Uterus (tissue), 3 donors: ENCODE measurements at regions not wholly inside any gene's neighbourhood (a gene's known extent, or its start where the extent isn't known, plus 50 kb on each side); places are given as distances from the start of the nearest gene placed in this dataset.

Source experiments
- DNase-seq, 2 donors: peaks; one replicate each; pipeline ENCODE4 v3.0.0-alpha.2; 2019 to 2020
- H3K27ac ChIP-seq, 2 donors: fragments of 200-600 bp; sonication (generic); 1 replicate in 1 of 2; 2 replicates in 1 of 2; pipeline ENCODE4 v1.5.1; 2016 to 2018
- H3K27me3 ChIP-seq, 2 donors: fragments of 200-600 bp; sonication (generic); one replicate each; pipeline ENCODE4 v1.5.1; 2018 to 2019; ENCODE audit warnings: control low read depth in 1 of 2
- H3K36me3 ChIP-seq, 2 donors: fragments of 200-600 bp; sonication (generic); one replicate each; pipeline ENCODE4 v1.5.1; 2019; ENCODE audit warnings: control low read depth in 1 of 2
- H3K4me1 ChIP-seq, 2 donors: fragments of 200-600 bp; sonication (generic); one replicate each; pipeline ENCODE4 v1.5.1; 2018 to 2019; ENCODE audit warnings: control low read depth in 1 of 2
- H3K4me3 ChIP-seq, 2 donors: fragments of 200-600 bp; sonication (generic); 1 replicate in 1 of 2; 2 replicates in 1 of 2; pipeline ENCODE4 v1.5.1; 2018 to 2019; ENCODE audit warnings: mild to moderate bottlenecking in 1 of 2
- H3K9me3 ChIP-seq, 2 donors: fragments of 200-600 bp; sonication (generic); one replicate each; pipeline ENCODE4 v1.5.1; 2019; ENCODE audit warnings: control low read depth in 1 of 2
- POLR2A ChIP-seq, 2 donors: fragments of 450-650 bp; IDR thresholded peaks; one replicate each; pipeline ENCODE4 v1.6.1; 2016; ENCODE audit warnings: antibody characterized with exemption in 2 of 2, mild to moderate bottlenecking in 1 of 2, moderate library complexity in 1 of 2
- intact Hi-C: fragments of 100-400 bp; cut with DNase I; formaldehyde crosslinking; loops from one replicate; pipeline ENCODE4 v1.15.1; 2023; ENCODE audit warnings: low total_unique reads
- TF ChIP-seq, protein P1 (sequence below), 4 experiments: fragments of 200-600 bp in 2 of 4; fragments of 450-650 bp in 2 of 4; sonication (generic) in 2 of 4; IDR thresholded peaks; one replicate each; pipeline ENCODE4 v1.5.1; 2016 to 2019; ENCODE audit warnings: antibody characterized with exemption in 4 of 4, mild to moderate bottlenecking in 2 of 4, moderate library complexity in 1 of 4
- donor health status: DM: yes; HTN: yes; CAD: no.

DNA sequence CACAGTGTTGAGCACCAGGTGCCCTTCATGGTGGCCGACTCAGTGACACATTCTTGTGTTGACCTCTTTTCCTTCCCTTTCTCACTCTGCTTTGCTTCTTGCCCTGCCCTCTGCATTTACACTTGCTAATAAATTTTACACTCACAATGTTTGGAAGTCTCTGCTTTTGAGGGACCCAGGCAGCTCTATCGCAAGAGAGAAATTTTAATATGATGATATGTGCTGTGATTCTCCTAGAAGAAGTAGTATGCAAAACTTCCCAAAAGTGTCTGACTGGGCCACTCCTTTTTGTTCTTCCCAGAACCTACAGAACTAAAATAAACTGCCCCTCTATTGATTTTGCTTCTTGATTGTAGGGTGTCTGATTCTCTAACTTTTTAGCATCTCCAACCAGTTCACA lies 135.0 kb downstream of the IRS1 start:
- no peaks in the 10 kb centered on the region for H3K9me3 ChIP-seq
- H3K4me3 ChIP-seq, result no peak overlapping the region
- no peaks in the 10 kb centered on the region for H3K27me3 ChIP-seq
- no peaks in the 10 kb centered on the region for H3K36me3 ChIP-seq
- H3K4me1 ChIP-seq, result no peaks in the 10 kb centered on the region
- intact Hi-C loops, result no loop called here
- DNase-seq, result no peak
- TF ChIP-seq, protein P1, sequence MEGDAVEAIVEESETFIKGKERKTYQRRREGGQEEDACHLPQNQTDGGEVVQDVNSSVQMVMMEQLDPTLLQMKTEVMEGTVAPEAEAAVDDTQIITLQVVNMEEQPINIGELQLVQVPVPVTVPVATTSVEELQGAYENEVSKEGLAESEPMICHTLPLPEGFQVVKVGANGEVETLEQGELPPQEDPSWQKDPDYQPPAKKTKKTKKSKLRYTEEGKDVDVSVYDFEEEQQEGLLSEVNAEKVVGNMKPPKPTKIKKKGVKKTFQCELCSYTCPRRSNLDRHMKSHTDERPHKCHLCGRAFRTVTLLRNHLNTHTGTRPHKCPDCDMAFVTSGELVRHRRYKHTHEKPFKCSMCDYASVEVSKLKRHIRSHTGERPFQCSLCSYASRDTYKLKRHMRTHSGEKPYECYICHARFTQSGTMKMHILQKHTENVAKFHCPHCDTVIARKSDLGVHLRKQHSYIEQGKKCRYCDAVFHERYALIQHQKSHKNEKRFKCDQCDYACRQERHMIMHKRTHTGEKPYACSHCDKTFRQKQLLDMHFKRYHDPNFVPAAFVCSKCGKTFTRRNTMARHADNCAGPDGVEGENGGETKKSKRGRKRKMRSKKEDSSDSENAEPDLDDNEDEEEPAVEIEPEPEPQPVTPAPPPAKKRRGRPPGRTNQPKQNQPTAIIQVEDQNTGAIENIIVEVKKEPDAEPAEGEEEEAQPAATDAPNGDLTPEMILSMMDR (IDR thresholded peaks at IDR 0.05), result no peak
- TF ChIP-seq POLR2A (IDR thresholded peaks at IDR 0.05), result no peak
- peak overlapping the region in 1 of 2 donors; percentile 43 for H3K27ac ChIP-seq

DNA sequence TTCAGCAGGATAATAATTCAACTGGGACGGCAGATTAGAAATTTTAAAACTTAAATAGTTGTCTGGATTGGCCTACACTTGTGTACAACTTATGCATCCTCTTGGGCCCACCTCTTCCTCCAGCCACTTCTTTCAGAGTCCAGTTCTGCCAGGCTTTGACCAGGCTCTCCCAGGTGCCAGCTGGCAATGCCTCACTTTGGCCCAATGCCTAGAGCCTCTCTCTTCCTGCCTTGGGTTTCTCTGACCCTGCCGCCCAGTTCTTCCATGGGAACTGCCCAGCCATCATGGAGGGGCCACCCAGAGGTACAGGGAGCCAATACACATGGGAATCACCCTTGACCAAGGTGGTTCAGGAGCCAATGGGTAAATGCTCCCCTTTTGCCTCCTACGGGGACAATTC lies 135.5 kb downstream of the IRS1 start:
- Histone ChIP-seq H3K27me3 (no peaks in the 10 kb centered on the region), H3K4me3 (no peak overlapping the region), H3K27ac (peak overlapping the region in 1 of 2 donors; percentile 43), H3K36me3 (no peaks in the 10 kb centered on the region), H3K9me3 (no peaks in the 10 kb centered on the region), H3K4me1 (no peaks in the 10 kb centered on the region)
- intact Hi-C loops, result no loop called here
- TF ChIP-seq, protein P1 (IDR thresholded peaks at IDR 0.05), result no peak
- no peak for TF ChIP-seq POLR2A (IDR thresholded peaks at IDR 0.05)
- no peak for DNase-seq

DNA sequence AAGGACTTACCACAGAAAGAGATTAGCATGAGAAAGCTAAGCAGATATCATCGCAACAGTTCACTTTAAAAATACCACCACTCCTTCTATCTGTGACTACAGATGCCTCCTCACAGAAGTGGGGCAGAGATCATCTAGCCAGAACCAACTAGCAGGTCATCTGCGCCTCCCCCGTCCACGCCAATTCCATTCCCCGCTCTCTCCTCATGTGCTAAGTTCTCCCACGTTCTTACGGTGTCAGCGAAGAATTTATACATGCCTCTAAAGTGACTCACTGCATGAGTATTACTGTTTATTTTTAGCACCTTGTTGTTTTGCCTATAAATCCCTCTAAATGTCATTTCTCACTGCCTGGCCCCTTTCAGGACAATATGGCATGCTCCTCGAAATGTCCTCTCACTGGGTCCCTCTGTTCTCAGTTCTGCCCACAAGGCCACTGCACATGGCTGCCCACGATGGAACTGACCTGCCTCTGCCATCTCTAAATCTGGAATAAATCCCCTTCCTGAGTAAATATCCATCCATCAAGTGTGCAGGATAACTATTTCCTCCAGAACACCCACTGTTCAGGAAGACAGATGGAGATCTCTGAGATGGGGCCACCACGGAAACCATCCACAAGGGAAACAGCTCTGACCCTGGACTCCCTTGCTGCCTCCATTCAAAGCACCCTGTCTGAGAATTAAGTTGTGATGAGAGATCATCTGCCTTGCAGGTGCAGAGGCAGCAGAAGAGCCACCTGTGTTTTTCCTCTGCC lies 137.7 kb downstream of the IRS1 start:
- TF ChIP-seq POLR2A (IDR thresholded peaks at IDR 0.05), result no peak
- TF ChIP-seq, protein P1 (IDR thresholded peaks at IDR 0.05), result no peak
- intact Hi-C loops, result no loop called here
- Histone ChIP-seq H3K27ac (peak overlapping the region; percentile 83 to 93), H3K36me3 (no peaks in the 10 kb centered on the region), H3K4me3 (no peak overlapping the region), H3K9me3 (no peaks in the 10 kb centered on the region), H3K4me1 (no peaks in the 10 kb centered on the region), H3K27me3 (no peaks in the 10 kb centered on the region)
- DNase-seq, result peak; percentile 78 to 87

DNA sequence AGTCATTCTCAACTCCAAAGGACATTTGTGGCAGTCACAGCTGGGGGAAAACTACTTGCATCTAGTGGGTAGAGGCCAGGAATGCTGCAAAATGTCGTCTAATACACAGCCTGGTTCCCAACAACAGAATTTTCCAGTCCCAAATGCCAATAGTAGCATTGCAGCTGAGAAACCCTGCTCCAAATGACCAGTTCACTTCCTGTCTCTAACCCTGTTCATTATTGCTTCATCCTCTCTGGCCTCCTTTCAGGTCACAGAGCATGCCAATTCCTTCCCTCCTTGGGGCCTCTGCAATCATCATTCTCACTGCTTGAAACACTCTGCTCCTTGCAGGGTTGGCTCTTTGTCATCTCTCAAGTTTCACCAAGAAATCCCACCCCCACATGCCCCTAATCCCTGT lies 139.1 kb downstream of the IRS1 start:
- intact Hi-C loops, result no loop called here
- peak; percentile 86 to 88 for DNase-seq
- H3K4me3 ChIP-seq, result no peak overlapping the region
- TF ChIP-seq, protein P1 (IDR thresholded peaks at IDR 0.05), result no peak
- TF ChIP-seq POLR2A (IDR thresholded peaks at IDR 0.05), result no peak
- H3K36me3 ChIP-seq, result no peaks in the 10 kb centered on the region
- no peaks in the 10 kb centered on the region for H3K27me3 ChIP-seq
- H3K9me3 ChIP-seq, result no peaks in the 10 kb centered on the region
- H3K27ac ChIP-seq, result peak overlapping the region; percentile 83 to 93
- no peaks in the 10 kb centered on the region for H3K4me1 ChIP-seq

DNA sequence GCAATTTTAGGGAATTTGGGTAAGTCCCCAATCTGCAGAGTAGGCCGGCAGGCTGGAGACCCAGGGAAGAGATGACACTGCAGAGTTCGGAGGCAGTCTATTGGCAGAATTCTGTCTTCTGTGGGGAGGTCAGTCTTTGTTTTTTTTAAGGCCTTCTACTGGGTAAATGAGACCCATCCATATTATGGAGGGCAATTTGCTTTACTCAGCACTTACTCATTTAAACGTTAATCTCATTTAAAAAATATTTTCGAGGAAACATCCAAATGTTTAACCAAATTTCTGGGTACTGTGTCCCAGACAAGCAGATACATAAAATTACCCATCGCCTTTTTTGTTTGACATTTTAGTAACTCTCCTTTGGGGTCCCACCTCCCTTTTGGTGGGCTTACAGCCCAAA lies 139.5 kb downstream of the IRS1 start:
- no peak for DNase-seq
- intact Hi-C loops, result no loop called here
- peak overlapping the region; percentile 83 to 93 for H3K27ac ChIP-seq
- H3K36me3 ChIP-seq, result no peaks in the 10 kb centered on the region
- H3K9me3 ChIP-seq, result no peaks in the 10 kb centered on the region
- no peak overlapping the region for H3K4me3 ChIP-seq
- TF ChIP-seq POLR2A (IDR thresholded peaks at IDR 0.05), result no peak
- TF ChIP-seq, protein P1 (IDR thresholded peaks at IDR 0.05), result no peak
- no peaks in the 10 kb centered on the region for H3K27me3 ChIP-seq
- H3K4me1 ChIP-seq, result no peaks in the 10 kb centered on the region
